ENCODE measurements at regions not wholly inside any gene's neighbourhood (a gene's known extent, or its start where the extent isn't known, plus 50 kb on each side); places are given as distances from the start of the nearest gene placed in this dataset.

GRCh38 chr12:24482044-24482443 lies 466.9 kb downstream of the BCAT1 start:
- BruUV-seq (replicated peaks) = no TSS peak
- ChIA-PET CTCF (ENCODE audit: low intra/inter-chr PET ratio) (no interaction called here), POLR2A (no interaction called here)
- Histone ChIP-seq H3K4me1 (replicated peaks in 1 of 2; ENCODE audit: control insufficient read depth in 2 of 2, insufficient read depth in 2 of 2, low read length in 2 of 2) (no peaks in the 10 kb centered on the region), H2AFZ (ENCODE audit: low read depth, low read length) (no peak overlapping the region), H3K9me3 (replicated peaks; ENCODE audit: control insufficient read depth, insufficient read depth, low read depth, low read length) (no peaks in the 10 kb centered on the region), H3K36me3 (ENCODE audit: control insufficient read depth, insufficient read depth, low read length) (no peaks in the 10 kb centered on the region), H3K4me2 (ENCODE audit: insufficient read depth, low read length) (no peak overlapping the region), H3K79me2 (ENCODE audit: control insufficient read depth, insufficient read depth, low read length) (no peaks in the 10 kb centered on the region), H3K4me3 (no peak overlapping the region), H3K9ac (ENCODE audit: insufficient read depth in 1 of 2, low read depth in 2 of 2, low read length in 2 of 2) (no peak overlapping the region), H3K27ac (ENCODE audit: extremely low read depth, low read depth, low read length) (no peak overlapping the region), H3K9me1 (ENCODE audit: control insufficient read depth, insufficient read depth, low read length) (no peaks in the 10 kb centered on the region), H3K27me3 (ENCODE audit: control insufficient read depth in 2 of 2, insufficient read depth in 2 of 2, low read length in 2 of 2) (no peaks in the 10 kb centered on the region), H4K20me1 (replicated peaks; ENCODE audit: control insufficient read depth, insufficient read depth, low read length) (no peaks in the 10 kb centered on the region)
- no peak for ATAC-seq
- in situ Hi-C loops (cut with MboI) = no loop called here
- 0% methylated on average over 3 of the region's 3 CpGs for WGBS (ENCODE audit: insufficient coverage, low coverage, missing lambda C conversion rate)
- intact Hi-C loops (cut with micrococcal nuclease) = no loop called here
- no peak for DNase-seq (ENCODE audit: extremely low read depth in 1 of 4, low spot score in 3 of 4)
- FAIRE-seq = no peak
- TF ChIP-seq BRD4 (IDR thresholded peaks at IDR 0.05) (no peak), CBX8 (IDR thresholded peaks at IDR 0.05; ENCODE audit: borderline replicate concordance, extremely low read depth, low read depth, low read length, poor library complexity, severe bottlenecking) (no peak), ZNF699 (CRISPR knock-in tag; IDR thresholded peaks at IDR 0.05; ENCODE audit: insufficient replicate concordance) (no peak), HNRNPH1 (optimal IDR thresholded peaks at IDR 0.05; ENCODE audit: low read depth, low read length) (no peak), KDM2B (CRISPR knock-in tag; IDR thresholded peaks at IDR 0.05) (no peak)

- Histone ChIP-seq H4K20me1 (replicated peaks; ENCODE audit: control insufficient read depth, insufficient read depth, low read length) (no peaks in the 10 kb centered on the region), H3K27me3 (ENCODE audit: control insufficient read depth in 2 of 2, insufficient read depth in 2 of 2, low read length in 2 of 2) (no peaks in the 10 kb centered on the region), H3K9me1 (ENCODE audit: control insufficient read depth, insufficient read depth, low read length) (no peaks in the 10 kb centered on the region), H3K4me2 (ENCODE audit: insufficient read depth, low read length) (no peak overlapping the region), H2AFZ (ENCODE audit: low read depth, low read length) (no peak overlapping the region), H3K79me2 (ENCODE audit: control insufficient read depth, insufficient read depth, low read length) (no peaks in the 10 kb centered on the region), H3K4me1 (replicated peaks in 1 of 2; ENCODE audit: control insufficient read depth in 2 of 2, insufficient read depth in 2 of 2, low read length in 2 of 2) (no peaks in the 10 kb centered on the region; a peak in 1 of 5 replicates), H3K9me3 (replicated peaks; ENCODE audit: control insufficient read depth, insufficient read depth, low read depth, low read length) (no peaks in the 10 kb centered on the region), H3K27ac (ENCODE audit: extremely low read depth, low read depth, low read length) (no peak overlapping the region), H3K4me3 (no peak overlapping the region), H3K9ac (ENCODE audit: insufficient read depth in 1 of 2, low read depth in 2 of 2, low read length in 2 of 2) (no peak overlapping the region), H3K36me3 (ENCODE audit: control insufficient read depth, insufficient read depth, low read length) (no peaks in the 10 kb centered on the region)
- in situ Hi-C loops (cut with MboI) (no loop called here), intact Hi-C loops (cut with micrococcal nuclease) (no loop called here)
- ATAC-seq (no peak), FAIRE-seq (no peak), DNase-seq (ENCODE audit: extremely low read depth in 1 of 4, low spot score in 3 of 4) (no peak)
- ChIA-PET POLR2A (no interaction called here), CTCF (ENCODE audit: low intra/inter-chr PET ratio) (no interaction called here)
- 0% methylated on average over 5 of the region's 5 CpGs for WGBS (ENCODE audit: insufficient coverage, low coverage, missing lambda C conversion rate)
- no TSS peak for BruUV-seq (replicated peaks)
- no peak for TF ChIP-seq U2AF2 (optimal IDR thresholded peaks at IDR 0.05; ENCODE audit: low read depth, low read length)
- TF ChIP-seq HNRNPH1 (optimal IDR thresholded peaks at IDR 0.05; ENCODE audit: low read depth, low read length) = no peak
- no peak for TF ChIP-seq ZNF79 (CRISPR knock-in tag; IDR thresholded peaks at IDR 0.05; ENCODE audit: low read depth)
- no peak for TF ChIP-seq CCNT2 (IDR thresholded peaks at IDR 0.05; ENCODE audit: borderline replicate concordance, extremely low read depth, insufficient read length, low read depth, low read length)
- no peak for TF ChIP-seq ZNF41 (CRISPR knock-in tag; conservative IDR thresholded peaks at IDR 0.05)
These were observed 468.0 kb downstream of the BCAT1 start for GRCh38 chr12:24480766-24481449.
